Ishikawa (cell line): ENCODE measurements at regions not wholly inside any gene's neighbourhood (a gene's known extent, or its start where the extent isn't known, plus 50 kb on each side); places are given as distances from the start of the nearest gene placed in this dataset.

Experiments used
- CEBPB ChIP-seq: IDR thresholded peaks from 2 replicates; pipeline ENCODE4 v1.6.1; 2012
- CREB1 ChIP-seq: IDR thresholded peaks from 2 replicates; pipeline ENCODE4 v1.6.1; 2012; ENCODE audit warnings: low read depth
- EP300 ChIP-seq: IDR thresholded peaks from 2 replicates; pipeline ENCODE4 v1.6.1; 2012; ENCODE audit warnings: borderline replicate concordance
- REST ChIP-seq: IDR thresholded peaks from 2 replicates; pipeline ENCODE4 v1.6.1; 2012; ENCODE audit warnings: low read depth, mild to moderate bottlenecking
- TAF1 ChIP-seq: IDR thresholded peaks from 2 replicates; pipeline ENCODE4 v1.6.1; 2012; ENCODE audit warnings: low read depth, mild to moderate bottlenecking
- TF ChIP-seq, protein P1 (sequence below): IDR thresholded peaks from 2 replicates; pipeline ENCODE4 v1.6.1; 2012

GRCh38 chr9:27675354-27675753 is 102.1 kb upstream of the C9orf72 start:
- TF ChIP-seq CEBPB (no peak), TAF1 (no peak), EP300 (no peak), REST (no peak), CREB1 (no peak)
- TF ChIP-seq, protein P1, sequence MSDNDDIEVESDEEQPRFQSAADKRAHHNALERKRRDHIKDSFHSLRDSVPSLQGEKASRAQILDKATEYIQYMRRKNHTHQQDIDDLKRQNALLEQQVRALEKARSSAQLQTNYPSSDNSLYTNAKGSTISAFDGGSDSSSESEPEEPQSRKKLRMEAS: no peak
